ENCODE measurements at regions not wholly inside any gene's neighbourhood (a gene's known extent, or its start where the extent isn't known, plus 50 kb on each side); places are given as distances from the start of the nearest gene placed in this dataset.
"Not testable (repeated sequence)": the region's sequence is repeated elsewhere in the genome, so short reads cannot be mapped to it uniquely, and the experiment has no call there.

DNA sequence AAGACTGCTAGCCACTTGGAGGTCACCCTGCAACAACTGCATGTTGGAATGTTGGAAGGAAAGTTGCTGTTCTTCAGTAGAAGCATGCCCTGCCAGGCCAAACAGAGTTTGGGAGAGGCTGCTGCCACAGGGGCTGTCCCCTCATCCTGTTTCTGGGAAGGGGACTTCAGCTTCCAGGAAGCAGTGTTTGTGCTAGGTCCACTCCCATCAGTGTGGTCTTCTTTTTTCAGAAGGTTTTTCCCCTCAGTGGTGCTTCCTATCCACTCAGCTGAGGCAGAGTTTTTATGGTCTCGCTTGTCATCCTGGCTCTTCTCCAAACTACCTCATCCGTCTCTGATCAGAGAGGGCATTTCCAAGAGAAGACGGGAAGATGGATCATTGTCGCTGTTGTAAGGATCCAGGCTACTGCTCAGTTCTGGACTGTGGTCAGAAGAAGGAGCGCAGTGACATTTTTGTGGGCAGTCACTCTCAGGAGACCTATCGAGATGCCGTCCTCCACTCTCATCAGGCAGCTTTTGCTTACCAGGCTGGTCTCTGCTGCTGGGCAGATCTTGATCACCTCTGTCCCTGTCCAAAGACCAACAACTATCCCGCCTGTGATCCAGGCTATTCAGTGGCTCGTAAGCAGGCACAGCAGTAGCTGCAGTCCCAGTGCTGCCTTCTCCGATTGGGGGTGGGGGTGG is 97.8 kb upstream of the C5orf63 start:
- Histone ChIP-seq H3K4me1 (no peaks in the 10 kb centered on the region), H3K27ac (replicated peaks) (no peak overlapping the region), H3K4me3 (no peak overlapping the region), H3K9me3 (replicated peaks) (peaks cover 19% of the 10 kb centered on the region), H3K36me3 (no peaks in the 10 kb centered on the region), H3K27me3 (ENCODE audit: low read depth) (no peaks in the 10 kb centered on the region)
- TF ChIP-seq, protein P1, sequence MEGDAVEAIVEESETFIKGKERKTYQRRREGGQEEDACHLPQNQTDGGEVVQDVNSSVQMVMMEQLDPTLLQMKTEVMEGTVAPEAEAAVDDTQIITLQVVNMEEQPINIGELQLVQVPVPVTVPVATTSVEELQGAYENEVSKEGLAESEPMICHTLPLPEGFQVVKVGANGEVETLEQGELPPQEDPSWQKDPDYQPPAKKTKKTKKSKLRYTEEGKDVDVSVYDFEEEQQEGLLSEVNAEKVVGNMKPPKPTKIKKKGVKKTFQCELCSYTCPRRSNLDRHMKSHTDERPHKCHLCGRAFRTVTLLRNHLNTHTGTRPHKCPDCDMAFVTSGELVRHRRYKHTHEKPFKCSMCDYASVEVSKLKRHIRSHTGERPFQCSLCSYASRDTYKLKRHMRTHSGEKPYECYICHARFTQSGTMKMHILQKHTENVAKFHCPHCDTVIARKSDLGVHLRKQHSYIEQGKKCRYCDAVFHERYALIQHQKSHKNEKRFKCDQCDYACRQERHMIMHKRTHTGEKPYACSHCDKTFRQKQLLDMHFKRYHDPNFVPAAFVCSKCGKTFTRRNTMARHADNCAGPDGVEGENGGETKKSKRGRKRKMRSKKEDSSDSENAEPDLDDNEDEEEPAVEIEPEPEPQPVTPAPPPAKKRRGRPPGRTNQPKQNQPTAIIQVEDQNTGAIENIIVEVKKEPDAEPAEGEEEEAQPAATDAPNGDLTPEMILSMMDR (IDR thresholded peaks at IDR 0.05; ENCODE audit: borderline replicate concordance) = no peak
- intact Hi-C loops (cut with micrococcal nuclease) = no loop called here
- no peak for DNase-seq

DNA sequence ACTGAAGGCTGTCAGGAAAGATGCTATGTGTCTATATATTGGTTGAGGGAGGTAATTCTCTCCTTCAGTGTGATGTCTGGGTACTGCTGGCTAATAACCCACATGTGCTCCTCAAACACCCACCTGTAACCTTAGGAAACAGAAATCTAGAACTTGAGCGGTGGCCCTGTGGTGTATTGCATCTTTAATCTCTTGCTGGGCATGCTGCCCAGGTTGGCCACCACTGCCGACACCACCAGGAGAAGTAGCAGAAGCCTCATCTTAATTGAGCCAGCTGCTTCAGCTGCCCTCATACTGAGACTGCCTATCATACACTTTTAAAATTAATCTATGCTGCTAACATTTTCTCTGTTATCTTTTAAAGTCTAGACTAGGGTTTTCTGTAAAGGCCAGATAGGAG is 103.5 kb upstream of the C5orf63 start:
- Histone ChIP-seq H3K9me3 (replicated peaks) (peaks cover 27% of the 10 kb centered on the region), H3K4me1 (no peaks in the 10 kb centered on the region), H3K27ac (replicated peaks) (no peak overlapping the region), H3K36me3 (no peaks in the 10 kb centered on the region), H3K4me3 (no peak overlapping the region), H3K27me3 (ENCODE audit: low read depth) (no peaks in the 10 kb centered on the region)
- TF ChIP-seq, protein P1 (IDR thresholded peaks at IDR 0.05; ENCODE audit: borderline replicate concordance) = no peak
- intact Hi-C loops (cut with micrococcal nuclease) = no loop called here
- no peak for DNase-seq

DNA sequence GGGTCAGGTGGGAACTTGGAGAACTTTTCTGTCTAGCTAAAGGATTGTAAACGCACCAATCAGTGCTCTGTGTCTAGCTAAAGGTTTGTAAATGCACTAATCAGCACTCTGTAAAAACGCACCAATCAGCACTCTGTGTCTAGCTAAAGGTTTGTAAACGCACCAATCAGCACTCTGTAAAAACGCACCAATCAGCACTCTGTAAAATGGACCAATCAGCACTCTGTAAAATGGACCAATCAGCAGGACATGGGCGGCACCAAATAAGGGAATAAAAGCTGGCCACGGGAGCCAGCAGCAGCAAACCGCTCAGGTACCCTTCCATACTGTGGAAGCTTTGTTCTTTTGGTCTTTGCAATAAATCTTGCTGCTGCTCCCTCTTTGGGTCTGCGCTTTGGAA is 108.0 kb upstream of the MEGF10 start:
- DNase-seq; H3K27ac ChIP-seq (replicated peaks); H3K9me3 ChIP-seq (replicated peaks); intact Hi-C loops (cut with micrococcal nuclease); H3K27me3 ChIP-seq (ENCODE audit: low read depth); H3K4me3 ChIP-seq; H3K4me1 ChIP-seq; H3K36me3 ChIP-seq: not testable (repeated sequence)

DNA sequence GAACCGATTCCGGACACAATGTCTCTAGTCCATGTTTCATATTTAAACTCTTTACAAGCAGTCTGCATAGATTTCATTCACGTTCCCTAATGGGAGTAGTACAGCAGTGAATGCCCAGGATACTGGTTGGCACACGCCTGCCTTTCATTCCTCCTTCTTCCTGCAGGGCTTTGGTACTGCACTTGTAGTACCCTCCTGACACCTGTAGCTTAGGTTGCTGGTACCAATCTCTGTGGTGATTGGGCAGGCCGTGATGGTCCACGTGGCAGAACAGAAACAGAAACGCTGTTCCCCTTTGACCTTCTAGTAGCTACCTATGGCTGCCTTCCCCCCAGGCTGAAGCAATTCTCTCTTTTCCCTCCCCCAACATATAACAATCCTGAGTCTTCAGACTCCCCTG is 107.3 kb upstream of the MEGF10 start:
- TF ChIP-seq, protein P1 (IDR thresholded peaks at IDR 0.05; ENCODE audit: borderline replicate concordance) = no peak
- Histone ChIP-seq H3K4me1 (no peaks in the 10 kb centered on the region), H3K4me3 (no peak overlapping the region), H3K27ac (replicated peaks) (no peak overlapping the region), H3K27me3 (ENCODE audit: low read depth) (no peaks in the 10 kb centered on the region), H3K36me3 (no peaks in the 10 kb centered on the region), H3K9me3 (replicated peaks) (peaks cover 3% of the 10 kb centered on the region)
- intact Hi-C loops (cut with micrococcal nuclease) = no loop called here
- no peak for DNase-seq

DNA sequence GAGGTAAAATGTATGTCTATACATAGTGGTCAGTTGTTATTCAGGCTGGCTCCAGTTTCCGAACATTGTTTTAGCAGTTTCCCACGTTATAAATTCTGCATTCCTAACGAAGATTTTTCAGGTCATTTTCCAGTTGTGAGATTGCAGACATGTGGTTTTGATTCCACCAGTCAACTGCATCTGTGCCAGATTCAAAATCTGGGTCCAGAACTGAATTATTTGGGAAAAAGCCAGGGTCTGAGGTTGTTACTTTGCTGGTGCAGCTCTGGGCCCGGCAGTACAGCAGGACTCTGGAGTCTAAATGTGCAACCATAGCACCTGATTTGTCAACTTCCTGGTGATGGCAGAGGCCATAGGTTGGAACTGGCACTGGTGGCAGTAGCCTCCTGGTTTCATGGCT is 105.7 kb upstream of the MEGF10 start:
- Histone ChIP-seq H3K36me3 (no peaks in the 10 kb centered on the region), H3K4me3 (no peak overlapping the region), H3K27ac (replicated peaks) (no peak overlapping the region), H3K27me3 (ENCODE audit: low read depth) (peaks cover 5% of the 10 kb centered on the region), H3K4me1 (no peaks in the 10 kb centered on the region), H3K9me3 (replicated peaks) (peaks cover under 1% of the 10 kb centered on the region)
- intact Hi-C loops (cut with micrococcal nuclease) = no loop called here
- TF ChIP-seq, protein P1 (IDR thresholded peaks at IDR 0.05; ENCODE audit: borderline replicate concordance) = no peak
- DNase-seq = no peak

DNA sequence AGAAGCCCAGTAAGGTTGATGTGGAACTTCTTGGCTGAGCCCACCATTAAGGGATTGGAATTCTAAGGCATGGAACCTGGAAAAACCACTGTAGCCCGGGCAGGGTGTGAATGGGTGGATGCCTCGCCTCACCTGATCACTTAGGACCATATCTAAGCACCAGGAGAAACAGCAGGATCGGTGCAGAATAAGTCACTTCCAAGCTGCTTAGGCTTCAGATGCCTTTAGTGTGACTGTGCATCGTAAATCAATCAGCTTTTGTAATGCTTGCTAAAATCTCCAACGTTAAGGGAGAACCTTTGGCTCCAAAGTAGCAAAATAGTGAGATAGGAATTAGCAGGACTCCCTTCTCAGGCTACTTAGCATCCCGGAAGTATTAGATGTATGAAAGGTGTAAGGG is 103.9 kb upstream of the MEGF10 start:
- Histone ChIP-seq H3K9me3 (replicated peaks) (no peaks in the 10 kb centered on the region), H3K4me3 (no peak overlapping the region), H3K27ac (replicated peaks) (no peak overlapping the region), H3K36me3 (no peaks in the 10 kb centered on the region), H3K4me1 (no peaks in the 10 kb centered on the region), H3K27me3 (ENCODE audit: low read depth) (peaks cover 5% of the 10 kb centered on the region)
- intact Hi-C loops (cut with micrococcal nuclease) = no loop called here
- TF ChIP-seq, protein P1 (IDR thresholded peaks at IDR 0.05; ENCODE audit: borderline replicate concordance) = no peak
- DNase-seq = no peak

Measured in left ventricle myocardium inferior (tissue), 1 donor.